ENCODE measurements at regions not wholly inside any gene's neighbourhood (a gene's known extent, or its start where the extent isn't known, plus 50 kb on each side); places are given as distances from the start of the nearest gene placed in this dataset.
"Not testable (repeated sequence)": the region's sequence is repeated elsewhere in the genome, so short reads cannot be mapped to it uniquely, and the experiment has no call there.

- Mint-ChIP-seq H3K4me3 (no peak overlapping the region), H3K4me1 (peaks cover 10% of the 10 kb centered on the region), H3K27ac (peak overlapping the region; percentile 74), H3K9me3 (peaks cover 5% of the 10 kb centered on the region), H3K36me3 (peaks cover 5% of the 10 kb centered on the region), H3K27me3 (no peaks in the 10 kb centered on the region)
- ATAC-seq (ENCODE audit: low read depth): peak; percentile 67
- DNase-seq (ENCODE audit: low spot score in 2 of 2): no peak
Observed at GRCh38 chr21:25462517-25462971, 144.7 kb downstream of the MRPL39 start.

GRCh38 chr21:25461725-25462124, 145.6 kb downstream of the MRPL39 start:
- Mint-ChIP-seq H3K27ac (no peak overlapping the region), H3K27me3 (no peaks in the 10 kb centered on the region), H3K4me1 (peaks cover 17% of the 10 kb centered on the region), H3K4me3 (no peak overlapping the region), H3K9me3 (peaks cover 5% of the 10 kb centered on the region), H3K36me3 (peaks cover 5% of the 10 kb centered on the region)
- ATAC-seq (ENCODE audit: low read depth): no peak
- DNase-seq (ENCODE audit: low spot score in 2 of 2): no peak

GRCh38 chr21:25459993-25460392, 147.3 kb downstream of the MRPL39 start:
- DNase-seq (ENCODE audit: low spot score in 2 of 2) (no peak), ATAC-seq (ENCODE audit: low read depth) (no peak)
- H3K9me3 Mint-ChIP-seq: peaks cover 5% of the 10 kb centered on the region
- H3K36me3 Mint-ChIP-seq: peaks cover 5% of the 10 kb centered on the region
- no peak overlapping the region for H3K4me3 Mint-ChIP-seq
- peak overlapping the region; percentile 96 for H3K27ac Mint-ChIP-seq
- H3K27me3 Mint-ChIP-seq: no peaks in the 10 kb centered on the region
- H3K4me1 Mint-ChIP-seq: peaks cover 22% of the 10 kb centered on the region

GRCh38 chr21:25459365-25459764, 147.9 kb downstream of the MRPL39 start:
- H3K9me3 Mint-ChIP-seq: peaks cover 5% of the 10 kb centered on the region
- no peak for DNase-seq (ENCODE audit: low spot score in 2 of 2)
- ATAC-seq (ENCODE audit: low read depth): no peak
- H3K27ac Mint-ChIP-seq: peak overlapping the region; percentile 96
- H3K4me3 Mint-ChIP-seq: no peak overlapping the region
- H3K4me1 Mint-ChIP-seq: peaks cover 22% of the 10 kb centered on the region
- H3K36me3 Mint-ChIP-seq: peaks cover 5% of the 10 kb centered on the region
- no peaks in the 10 kb centered on the region for H3K27me3 Mint-ChIP-seq

- ATAC-seq (ENCODE audit: low read depth) (no peak), DNase-seq (ENCODE audit: low spot score in 2 of 2) (no peak)
- peaks cover 5% of the 10 kb centered on the region for H3K36me3 Mint-ChIP-seq
- no peaks in the 10 kb centered on the region for H3K27me3 Mint-ChIP-seq
- peaks cover 5% of the 10 kb centered on the region for H3K9me3 Mint-ChIP-seq
- peak overlapping the region; percentile 96 for H3K27ac Mint-ChIP-seq
- H3K4me3 Mint-ChIP-seq: no peak overlapping the region
- peaks cover 24% of the 10 kb centered on the region for H3K4me1 Mint-ChIP-seq
Observed at GRCh38 chr21:25458484-25458883, 148.8 kb downstream of the MRPL39 start.

- peaks cover 5% of the 10 kb centered on the region for H3K9me3 Mint-ChIP-seq
- H3K36me3 Mint-ChIP-seq: peaks cover 5% of the 10 kb centered on the region
- no peaks in the 10 kb centered on the region for H3K27me3 Mint-ChIP-seq
- no peak for ATAC-seq (ENCODE audit: low read depth)
- peaks cover 26% of the 10 kb centered on the region for H3K4me1 Mint-ChIP-seq
- H3K4me3 Mint-ChIP-seq: no peak overlapping the region
- peak overlapping the region; percentile 96 for H3K27ac Mint-ChIP-seq
- DNase-seq (ENCODE audit: low spot score in 2 of 2): no peak
Observed at GRCh38 chr21:25457946-25458345, 149.3 kb downstream of the MRPL39 start.

- Mint-ChIP-seq H3K4me1 (peaks cover 22% of the 10 kb centered on the region), H3K27me3 (no peaks in the 10 kb centered on the region), H3K36me3 (peaks cover 5% of the 10 kb centered on the region), H3K9me3 (peaks cover 5% of the 10 kb centered on the region), H3K27ac (peak overlapping the region; percentile 96), H3K4me3 (peak overlapping the region; percentile 63)
- ATAC-seq (ENCODE audit: low read depth) (peak; percentile 90), DNase-seq (ENCODE audit: low spot score in 2 of 2) (peak in 1 of 2 donors; percentile 59)
Observed at GRCh38 chr21:25457411-25457810, 149.9 kb downstream of the MRPL39 start.

GRCh38 chr21:25456672-25457071, 150.6 kb downstream of the MRPL39 start:
- Mint-ChIP-seq H3K36me3 (peaks cover 5% of the 10 kb centered on the region), H3K4me1 (peaks cover 22% of the 10 kb centered on the region), H3K9me3 (peaks cover 5% of the 10 kb centered on the region), H3K27me3 (no peaks in the 10 kb centered on the region), H3K4me3 (no peak overlapping the region), H3K27ac (peak overlapping the region; percentile 96)
- ATAC-seq (ENCODE audit: low read depth) (peak; percentile 47), DNase-seq (ENCODE audit: low spot score in 2 of 2) (peak in 1 of 2 donors; percentile 16)

- DNase-seq (ENCODE audit: low spot score in 2 of 2) (no peak), ATAC-seq (ENCODE audit: low read depth) (no peak)
- Mint-ChIP-seq H3K36me3 (no peaks in the 10 kb centered on the region), H3K4me1 (peaks cover 16% of the 10 kb centered on the region), H3K4me3 (no peak overlapping the region), H3K27ac (peak overlapping the region; percentile 33), H3K27me3 (no peaks in the 10 kb centered on the region), H3K9me3 (peaks cover 1% of the 10 kb centered on the region)
Observed at GRCh38 chr21:25453524-25453923, 153.8 kb downstream of the MRPL39 start.

- Mint-ChIP-seq H3K27me3 (no peaks in the 10 kb centered on the region), H3K4me3 (no peak overlapping the region), H3K4me1 (peaks cover 4% of the 10 kb centered on the region), H3K36me3 (no peaks in the 10 kb centered on the region), H3K9me3 (peaks cover 1% of the 10 kb centered on the region), H3K27ac (peak overlapping the region; percentile 41)
- no peak for ATAC-seq (ENCODE audit: low read depth)
- no peak for DNase-seq (ENCODE audit: low spot score in 2 of 2)
Observed at GRCh38 chr21:25449950-25450349, 157.3 kb downstream of the MRPL39 start.

GRCh38 chr21:25441835-25442234, 165.4 kb downstream of the MRPL39 start:
- Mint-ChIP-seq H3K9me3 (peaks cover 8% of the 10 kb centered on the region), H3K4me1 (peaks cover 4% of the 10 kb centered on the region), H3K4me3 (no peak overlapping the region), H3K36me3 (peaks cover 4% of the 10 kb centered on the region), H3K27ac (no peak overlapping the region), H3K27me3 (no peaks in the 10 kb centered on the region)
- ATAC-seq (ENCODE audit: low read depth) (no peak), DNase-seq (ENCODE audit: low spot score in 2 of 2) (no peak)

GRCh38 chr21:25437465-25437864, 169.8 kb downstream of the MRPL39 start:
- H3K36me3 Mint-ChIP-seq; H3K27ac Mint-ChIP-seq; H3K4me1 Mint-ChIP-seq; H3K9me3 Mint-ChIP-seq; DNase-seq (ENCODE audit: low spot score in 2 of 2); H3K4me3 Mint-ChIP-seq; ATAC-seq (ENCODE audit: low read depth); H3K27me3 Mint-ChIP-seq: not testable (repeated sequence)

GRCh38 chr21:25428537-25428936, 178.7 kb downstream of the MRPL39 start:
- peak overlapping the region; percentile 3 for H3K27ac Mint-ChIP-seq
- peak; percentile 22 for ATAC-seq (ENCODE audit: low read depth)
- H3K36me3 Mint-ChIP-seq: no peaks in the 10 kb centered on the region
- no peaks in the 10 kb centered on the region for H3K27me3 Mint-ChIP-seq
- H3K9me3 Mint-ChIP-seq: no peaks in the 10 kb centered on the region
- DNase-seq (ENCODE audit: low spot score in 2 of 2): no peak
- H3K4me1 Mint-ChIP-seq: peaks cover 23% of the 10 kb centered on the region
- H3K4me3 Mint-ChIP-seq: no peak overlapping the region

GRCh38 chr21:25427828-25428227, 179.5 kb downstream of the MRPL39 start:
- Mint-ChIP-seq H3K4me1 (peaks cover 23% of the 10 kb centered on the region), H3K4me3 (no peak overlapping the region), H3K9me3 (no peaks in the 10 kb centered on the region), H3K27me3 (no peaks in the 10 kb centered on the region), H3K36me3 (no peaks in the 10 kb centered on the region), H3K27ac (peak overlapping the region; percentile 3)
- DNase-seq (ENCODE audit: low spot score in 2 of 2) (no peak), ATAC-seq (ENCODE audit: low read depth) (no peak)

- DNase-seq (ENCODE audit: low spot score in 2 of 2) (no peak), ATAC-seq (ENCODE audit: low read depth) (no peak)
- H3K36me3 Mint-ChIP-seq: no peaks in the 10 kb centered on the region
- no peaks in the 10 kb centered on the region for H3K27me3 Mint-ChIP-seq
- no peak overlapping the region for H3K27ac Mint-ChIP-seq
- H3K4me1 Mint-ChIP-seq: peaks cover 27% of the 10 kb centered on the region
- no peaks in the 10 kb centered on the region for H3K9me3 Mint-ChIP-seq
- H3K4me3 Mint-ChIP-seq: no peak overlapping the region
Observed at GRCh38 chr21:25426580-25426979, 180.7 kb downstream of the MRPL39 start.

All from memory B cell (primary cell).